Fibroblast of lung (primary cell): ENCODE measurements at regions not wholly inside any gene's neighbourhood (a gene's known extent, or its start where the extent isn't known, plus 50 kb on each side); places are given as distances from the start of the nearest gene placed in this dataset.

Experiments
- DNase-seq, 2 donors: peaks; one replicate each; pipeline versions ENCODE4 v3.0.0 to v3.0.0-alpha.2; 2010; ENCODE audit warnings: low read depth in 2 of 2
- H2AFZ ChIP-seq: 2 replicates; pipeline ENCODE4 v1.5.1; 2012; ENCODE audit warnings: low read length, control low read depth, inconsistent platforms
- H3K27ac ChIP-seq: 2 replicates; pipeline ENCODE4 v1.5.1; 2011; ENCODE audit warnings: low read length, control low read depth; ENCODE audit not compliant: insufficient read depth
- H3K27me3 ChIP-seq: 2 replicates; pipeline ENCODE4 v1.5.1; 2011; ENCODE audit warnings: mild to moderate bottlenecking, low read length; ENCODE audit not compliant: control insufficient read depth, insufficient read depth
- H3K36me3 ChIP-seq: 2 replicates; pipeline ENCODE4 v1.5.1; 2011; ENCODE audit warnings: low read length; ENCODE audit not compliant: control insufficient read depth, insufficient read depth
- H3K4me1 ChIP-seq: 2 replicates; pipeline ENCODE4 v1.5.1; 2011; ENCODE audit warnings: low read length; ENCODE audit not compliant: control insufficient read depth, insufficient read depth; ENCODE audit errors: extremely low read depth
- H3K4me2 ChIP-seq: 2 replicates; pipeline ENCODE4 v1.5.1; 2011; ENCODE audit warnings: low read length, control low read depth; ENCODE audit not compliant: insufficient read depth; ENCODE audit errors: extremely low read depth
- H3K4me3 ChIP-seq, 4 experiments: fragments of 200-600 bp in 1 of 4; sonication (generic) in 1 of 4; replicated peaks in 1 of 4; 2 replicates each; pipeline ENCODE4 v1.5.1; 2011 to 2016; ENCODE audit warnings: low read length in 4 of 4, low read depth in 3 of 4, mild to moderate bottlenecking in 3 of 4, control low read depth in 2 of 4, inconsistent platforms in 1 of 4, mixed read lengths in 1 of 4; ENCODE audit not compliant: insufficient read depth in 1 of 4; ENCODE audit errors: control extremely low read depth in 1 of 4
- H3K79me2 ChIP-seq: 2 replicates; pipeline ENCODE4 v1.5.1; 2012; ENCODE audit warnings: mild to moderate bottlenecking, low read length, inconsistent platforms; ENCODE audit not compliant: control insufficient read depth, insufficient read depth
- H3K9ac ChIP-seq: 2 replicates; pipeline ENCODE4 v1.5.1; 2011; ENCODE audit warnings: mild to moderate bottlenecking, low read length, control low read depth; ENCODE audit not compliant: insufficient read depth
- H3K9me3 ChIP-seq: 2 replicates; pipeline ENCODE4 v1.5.1; 2012; ENCODE audit warnings: low read depth, low read length; ENCODE audit not compliant: control insufficient read depth, insufficient read depth
- H4K20me1 ChIP-seq: 2 replicates; pipeline ENCODE4 v1.5.1; 2011; ENCODE audit warnings: low read length; ENCODE audit not compliant: control insufficient read depth, insufficient read depth; ENCODE audit errors: extremely low read depth
- CTCF ChIP-seq, 2 donors: IDR thresholded peaks in 1 of 2; conservative IDR thresholded peaks in 1 of 2; 1 replicate in 1 of 2; 2 replicates in 1 of 2; pipeline ENCODE4 v1.5.1; 2011 to 2012; ENCODE audit warnings: low read length in 2 of 2, control low read depth in 1 of 2, inconsistent platforms in 1 of 2, low read depth in 1 of 2, mild to moderate bottlenecking in 1 of 2
- EZH2 ChIP-seq: IDR thresholded peaks from 2 replicates; pipeline ENCODE4 v1.5.1; 2012; ENCODE audit warnings: low read length, control low read depth, mild to moderate bottlenecking; ENCODE audit errors: missing control alignments

GRCh38 chr7:41245916-41246315, 457.0 kb downstream of the INHBA start:
- Histone ChIP-seq H3K4me3 (no peak overlapping the region), H3K9me3 (no peaks in the 10 kb centered on the region), H3K4me1 (no peaks in the 10 kb centered on the region), H3K9ac (no peak overlapping the region), H3K27ac (no peak overlapping the region), H3K36me3 (no peaks in the 10 kb centered on the region), H3K27me3 (no peaks in the 10 kb centered on the region), H2AFZ (no peak overlapping the region), H3K79me2 (no peaks in the 10 kb centered on the region), H3K4me2 (no peak overlapping the region), H4K20me1 (no peaks in the 10 kb centered on the region)
- DNase-seq = no peak
- TF ChIP-seq EZH2 = no peak
- no peak for TF ChIP-seq CTCF (conservative IDR thresholded peaks at IDR 0.05 in 1 of 2, IDR thresholded peaks at IDR 0.05 in 1 of 2; ENCODE audit: low read depth in 1 of 2, low read length in 2 of 2)

GRCh38 chr7:41244246-41244645, 458.6 kb downstream of the INHBA start:
- H3K4me3 ChIP-seq = no peak overlapping the region
- no peaks in the 10 kb centered on the region for H3K79me2 ChIP-seq
- no peaks in the 10 kb centered on the region for H4K20me1 ChIP-seq
- no peaks in the 10 kb centered on the region for H3K9me3 ChIP-seq
- TF ChIP-seq CTCF (conservative IDR thresholded peaks at IDR 0.05 in 1 of 2, IDR thresholded peaks at IDR 0.05 in 1 of 2; ENCODE audit: low read depth in 1 of 2, low read length in 2 of 2) = no peak
- no peak for TF ChIP-seq EZH2
- H3K27ac ChIP-seq = no peak overlapping the region
- H3K36me3 ChIP-seq = no peaks in the 10 kb centered on the region
- DNase-seq = peak in 1 of 2 donors; percentile 83
- no peaks in the 10 kb centered on the region for H3K27me3 ChIP-seq
- H3K4me2 ChIP-seq = no peak overlapping the region
- H3K4me1 ChIP-seq = peaks cover 1% of the 10 kb centered on the region
- no peak overlapping the region for H2AFZ ChIP-seq
- H3K9ac ChIP-seq = no peak overlapping the region

GRCh38 chr7:41241641-41242040, 461.2 kb downstream of the INHBA start:
- H3K36me3 ChIP-seq = no peaks in the 10 kb centered on the region
- no peaks in the 10 kb centered on the region for H3K27me3 ChIP-seq
- H3K9ac ChIP-seq = no peak overlapping the region
- H3K79me2 ChIP-seq = no peaks in the 10 kb centered on the region
- no peak overlapping the region for H3K4me3 ChIP-seq
- no peak overlapping the region for H2AFZ ChIP-seq
- TF ChIP-seq EZH2 (no peak), CTCF (conservative IDR thresholded peaks at IDR 0.05 in 1 of 2, IDR thresholded peaks at IDR 0.05 in 1 of 2; ENCODE audit: low read depth in 1 of 2, low read length in 2 of 2) (no peak)
- H3K9me3 ChIP-seq = no peaks in the 10 kb centered on the region
- no peak overlapping the region for H3K4me2 ChIP-seq
- no peak overlapping the region for H3K27ac ChIP-seq
- no peaks in the 10 kb centered on the region for H4K20me1 ChIP-seq
- no peak for DNase-seq
- H3K4me1 ChIP-seq = peaks cover 4% of the 10 kb centered on the region
